ENCODE measurements at regions not wholly inside any gene's neighbourhood (a gene's known extent, or its start where the extent isn't known, plus 50 kb on each side); places are given as distances from the start of the nearest gene placed in this dataset.

- no peak overlapping the region for H3K4me3 ChIP-seq (ENCODE audit: control insufficient read depth, low read depth, low read length)
- no peak for DNase-seq (ENCODE audit: low read depth)
Measured at GRCh38 chr4:123315617-123316016, 81.0 kb upstream of the SPRY1 start.

GRCh38 chr4:123317211-123317610, 79.4 kb upstream of the SPRY1 start:
- H3K4me3 ChIP-seq (ENCODE audit: control insufficient read depth, low read depth, low read length): no peak overlapping the region
- TF ChIP-seq, protein P1, sequence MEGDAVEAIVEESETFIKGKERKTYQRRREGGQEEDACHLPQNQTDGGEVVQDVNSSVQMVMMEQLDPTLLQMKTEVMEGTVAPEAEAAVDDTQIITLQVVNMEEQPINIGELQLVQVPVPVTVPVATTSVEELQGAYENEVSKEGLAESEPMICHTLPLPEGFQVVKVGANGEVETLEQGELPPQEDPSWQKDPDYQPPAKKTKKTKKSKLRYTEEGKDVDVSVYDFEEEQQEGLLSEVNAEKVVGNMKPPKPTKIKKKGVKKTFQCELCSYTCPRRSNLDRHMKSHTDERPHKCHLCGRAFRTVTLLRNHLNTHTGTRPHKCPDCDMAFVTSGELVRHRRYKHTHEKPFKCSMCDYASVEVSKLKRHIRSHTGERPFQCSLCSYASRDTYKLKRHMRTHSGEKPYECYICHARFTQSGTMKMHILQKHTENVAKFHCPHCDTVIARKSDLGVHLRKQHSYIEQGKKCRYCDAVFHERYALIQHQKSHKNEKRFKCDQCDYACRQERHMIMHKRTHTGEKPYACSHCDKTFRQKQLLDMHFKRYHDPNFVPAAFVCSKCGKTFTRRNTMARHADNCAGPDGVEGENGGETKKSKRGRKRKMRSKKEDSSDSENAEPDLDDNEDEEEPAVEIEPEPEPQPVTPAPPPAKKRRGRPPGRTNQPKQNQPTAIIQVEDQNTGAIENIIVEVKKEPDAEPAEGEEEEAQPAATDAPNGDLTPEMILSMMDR (conservative IDR thresholded peaks at IDR 0.05; ENCODE audit: control insufficient read depth, insufficient read depth, low read depth, low read length): no peak
- no peak for DNase-seq (ENCODE audit: low read depth)

More at GRCh38 chr4:123315617-123316016, 81.0 kb upstream of the SPRY1 start:
- TF ChIP-seq, protein P1 (conservative IDR thresholded peaks at IDR 0.05; ENCODE audit: control insufficient read depth, insufficient read depth, low read depth, low read length): no peak

DNA sequence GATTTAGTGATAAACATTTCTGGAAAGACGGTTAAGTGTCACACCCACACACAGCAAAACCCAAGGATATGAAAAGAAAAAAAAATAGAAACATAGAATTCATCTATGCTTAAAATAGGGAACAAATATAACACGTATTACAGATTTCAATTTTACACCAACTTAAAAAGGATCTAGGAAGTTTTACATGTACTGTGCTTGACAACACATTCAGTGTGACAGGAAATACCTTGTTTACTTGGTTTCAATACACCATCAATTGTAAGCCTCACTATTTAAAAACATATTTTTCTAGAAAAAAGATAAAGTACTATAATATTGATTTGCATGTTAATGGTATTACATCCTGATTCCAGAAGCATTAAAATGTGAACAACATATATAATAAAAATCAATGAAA, 77.0 kb upstream of the SPRY1 start:
- no peak overlapping the region for H3K4me3 ChIP-seq (ENCODE audit: control insufficient read depth, low read depth, low read length)
- TF ChIP-seq, protein P1 (conservative IDR thresholded peaks at IDR 0.05; ENCODE audit: control insufficient read depth, insufficient read depth, low read depth, low read length): no peak
- no peak for DNase-seq (ENCODE audit: low read depth)

DNA sequence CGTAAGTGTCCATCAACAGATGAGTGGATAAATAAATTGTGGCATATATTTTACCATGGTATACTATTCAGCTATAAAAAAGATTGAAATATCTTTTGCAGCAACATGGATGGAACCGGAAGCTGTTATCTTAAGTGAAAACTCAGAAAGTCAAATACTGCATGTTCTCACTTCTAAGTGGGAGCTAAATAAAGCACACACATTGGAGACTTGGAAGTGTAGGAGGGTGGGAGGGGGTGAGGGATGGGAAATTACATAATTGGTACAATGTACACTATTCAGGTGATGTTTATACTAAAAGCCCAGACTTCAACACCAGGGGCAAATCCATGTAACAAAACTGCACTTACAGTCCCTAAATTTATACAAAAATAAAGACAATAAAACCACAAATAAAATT, 72.6 kb upstream of the SPRY1 start:
- no peak for DNase-seq (ENCODE audit: low read depth)
- TF ChIP-seq, protein P1 (conservative IDR thresholded peaks at IDR 0.05; ENCODE audit: control insufficient read depth, insufficient read depth, low read depth, low read length): no peak
- no peak overlapping the region for H3K4me3 ChIP-seq (ENCODE audit: control insufficient read depth, low read depth, low read length)

DNA sequence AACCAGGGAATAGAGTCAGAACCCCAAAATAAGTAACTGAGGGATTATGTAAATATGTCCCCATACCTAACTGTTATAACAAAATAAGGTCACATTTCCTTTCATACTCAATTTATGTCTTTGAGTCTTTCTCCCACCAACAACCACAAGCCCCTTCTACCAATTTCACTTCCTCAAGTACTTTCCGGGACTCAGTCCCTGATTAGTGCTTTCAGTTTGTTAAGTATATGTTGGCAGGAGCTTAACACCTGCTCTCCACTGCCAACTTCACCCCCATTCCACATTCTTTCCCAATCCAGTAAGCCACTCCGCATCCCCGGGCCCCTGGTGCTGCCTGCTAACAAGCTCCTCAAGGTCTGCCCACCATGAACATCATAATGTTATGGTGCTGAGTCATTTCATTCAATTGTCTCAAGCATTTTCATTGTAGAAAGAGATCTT, 71.3 kb upstream of the SPRY1 start:
- TF ChIP-seq, protein P1 (conservative IDR thresholded peaks at IDR 0.05; ENCODE audit: control insufficient read depth, insufficient read depth, low read depth, low read length): no peak
- DNase-seq (ENCODE audit: low read depth): no peak
- no peak overlapping the region for H3K4me3 ChIP-seq (ENCODE audit: control insufficient read depth, low read depth, low read length)

GRCh38 chr4:123327346-123327745, 69.2 kb upstream of the SPRY1 start:
- H3K4me3 ChIP-seq (ENCODE audit: control insufficient read depth, low read depth, low read length): no peak overlapping the region
- TF ChIP-seq, protein P1 (conservative IDR thresholded peaks at IDR 0.05; ENCODE audit: control insufficient read depth, insufficient read depth, low read depth, low read length): no peak
- DNase-seq (ENCODE audit: low read depth): no peak

DNA sequence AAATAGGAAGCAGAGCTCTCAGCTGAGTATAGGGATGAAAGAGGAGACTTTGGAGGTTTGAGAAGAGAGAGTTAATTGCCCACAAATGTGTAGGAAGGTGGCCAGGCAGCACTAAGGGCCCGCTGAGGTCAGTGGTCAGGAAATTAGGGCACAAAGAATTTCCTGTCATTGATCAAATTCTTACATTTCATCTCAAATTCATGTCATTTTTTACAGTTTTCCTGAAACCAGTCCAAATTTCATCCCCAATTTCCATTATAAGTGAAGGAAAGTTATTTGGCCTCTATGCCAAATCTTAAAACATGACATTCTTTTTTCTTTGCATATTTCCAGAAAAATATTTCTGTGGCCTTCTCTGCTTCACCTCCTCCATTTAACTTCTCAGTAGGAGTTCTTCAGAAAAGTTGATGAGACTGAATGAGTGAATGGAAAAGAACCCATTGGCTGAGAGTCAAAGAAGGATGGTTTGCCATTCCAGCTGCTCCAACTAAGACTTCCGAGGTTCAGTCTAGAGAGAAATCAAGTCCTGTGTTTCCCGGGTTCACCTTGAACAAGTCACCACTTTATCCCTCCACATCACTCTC, 68.7 kb upstream of the SPRY1 start:
- TF ChIP-seq, protein P1 (conservative IDR thresholded peaks at IDR 0.05; ENCODE audit: control insufficient read depth, insufficient read depth, low read depth, low read length): no peak
- no peak overlapping the region for H3K4me3 ChIP-seq (ENCODE audit: control insufficient read depth, low read depth, low read length)
- no peak for DNase-seq (ENCODE audit: low read depth)
